ENCODE measurements at regions not wholly inside any gene's neighbourhood (a gene's known extent, or its start where the extent isn't known, plus 50 kb on each side); places are given as distances from the start of the nearest gene placed in this dataset.

DNA sequence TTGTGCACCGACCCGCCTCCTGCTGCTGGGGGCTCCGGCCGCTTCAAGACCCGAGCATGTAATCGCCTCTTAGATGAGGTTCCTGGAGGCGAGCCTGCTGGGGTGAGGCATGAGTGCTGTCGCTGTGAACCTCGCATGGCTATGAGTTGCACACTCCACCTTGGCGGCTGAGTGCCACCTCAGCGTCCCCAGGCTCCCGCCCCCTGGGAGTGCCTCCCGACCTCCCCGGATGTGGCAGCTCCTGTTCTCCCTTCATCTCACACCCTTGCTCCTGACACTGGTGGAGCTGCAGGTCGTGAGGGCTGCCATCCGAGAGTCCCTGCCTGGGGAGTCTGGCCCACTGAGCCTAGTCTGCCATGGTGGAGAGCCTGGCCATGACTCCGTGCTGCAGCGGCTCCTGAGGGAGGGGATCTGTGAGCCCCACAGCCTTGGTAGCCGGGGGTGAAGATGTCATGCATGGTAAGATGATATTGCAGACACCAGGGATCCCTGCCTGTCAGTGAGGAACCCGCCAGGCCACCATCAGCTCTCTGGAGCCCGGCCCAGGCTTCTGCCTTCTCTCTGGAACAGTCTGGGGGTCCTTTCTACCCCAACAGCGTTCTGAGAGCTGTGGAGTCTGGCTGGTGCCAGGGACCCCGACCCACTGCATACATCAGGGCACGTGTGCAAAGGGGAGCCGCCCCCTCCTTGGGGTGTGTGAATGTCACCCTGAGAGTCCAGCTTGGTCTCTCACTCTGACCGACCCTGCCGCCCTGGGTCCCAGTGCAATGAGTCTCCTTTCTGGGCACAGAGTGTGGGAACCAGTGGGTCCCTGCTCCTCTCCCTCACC, 61.6 kb upstream of the HS6ST1 start:
- no peak for DNase-seq

DNA sequence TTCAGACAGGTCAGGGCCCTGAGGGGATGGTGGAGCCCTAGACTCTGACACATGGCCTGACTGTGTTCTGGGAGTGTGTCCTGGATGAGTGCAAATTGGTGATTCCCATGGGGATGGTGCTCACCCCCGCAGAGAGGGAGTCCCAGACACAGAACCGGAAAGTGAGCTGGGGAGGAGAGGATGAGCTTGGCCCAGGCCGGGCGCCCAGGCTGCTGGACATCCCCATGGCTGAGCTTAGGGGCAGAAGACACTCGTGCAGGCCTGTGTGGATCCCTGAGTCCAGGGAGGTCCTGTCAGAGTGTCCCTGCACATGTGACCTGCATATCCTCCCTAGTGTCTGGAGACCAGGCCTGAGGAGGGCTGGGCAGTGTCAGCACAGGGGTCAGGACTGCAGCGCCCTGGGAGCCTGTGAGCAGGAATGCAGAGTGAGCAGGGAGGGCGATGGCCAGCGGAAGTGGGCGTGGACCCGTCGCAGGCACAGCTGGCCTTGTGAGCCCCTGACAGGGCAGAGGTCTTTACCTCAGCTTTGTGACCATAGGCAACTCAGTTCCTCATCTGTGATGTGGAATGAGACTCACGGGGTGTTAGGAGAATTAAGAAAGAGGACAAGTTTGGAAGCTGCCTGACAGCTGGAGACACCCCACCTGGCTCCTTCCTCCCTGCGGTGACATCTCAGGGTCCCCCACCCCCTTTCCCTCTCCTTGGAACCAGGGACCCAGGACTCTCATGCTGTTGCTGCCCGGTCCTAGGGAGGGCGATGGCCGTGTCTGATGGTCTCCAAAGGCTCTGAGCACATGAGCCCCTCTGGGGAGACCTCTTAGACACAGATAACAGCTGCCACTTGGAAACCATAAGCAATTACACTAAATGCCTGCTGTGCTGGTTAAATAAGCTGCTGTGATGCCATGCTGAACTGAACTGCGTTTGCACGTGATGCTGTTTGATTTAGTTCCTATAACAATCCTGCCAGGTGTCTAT, 62.6 kb upstream of the HS6ST1 start:
- DNase-seq: peak; percentile 59

DNA sequence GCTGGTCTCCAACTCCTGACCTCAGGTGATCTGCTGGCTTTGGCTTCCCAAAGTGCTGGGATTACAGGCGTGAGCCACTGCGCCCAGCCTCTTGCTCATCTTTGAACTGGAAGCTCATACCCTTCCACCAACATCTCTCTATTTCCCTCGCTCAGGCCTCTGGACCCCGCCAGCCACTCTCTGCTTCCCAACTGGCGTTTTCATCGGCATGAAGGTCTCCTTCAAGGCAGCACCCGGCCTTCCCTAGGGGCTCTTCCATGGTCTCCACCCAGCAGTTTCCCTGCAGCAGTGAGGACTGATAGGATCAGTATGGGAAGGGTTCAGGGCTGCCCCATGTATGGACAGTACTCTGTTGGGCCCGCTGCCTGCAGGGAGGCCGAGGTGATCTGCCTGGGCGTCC, 65.8 kb upstream of the HS6ST1 start:
- DNase-seq: no peak

DNA sequence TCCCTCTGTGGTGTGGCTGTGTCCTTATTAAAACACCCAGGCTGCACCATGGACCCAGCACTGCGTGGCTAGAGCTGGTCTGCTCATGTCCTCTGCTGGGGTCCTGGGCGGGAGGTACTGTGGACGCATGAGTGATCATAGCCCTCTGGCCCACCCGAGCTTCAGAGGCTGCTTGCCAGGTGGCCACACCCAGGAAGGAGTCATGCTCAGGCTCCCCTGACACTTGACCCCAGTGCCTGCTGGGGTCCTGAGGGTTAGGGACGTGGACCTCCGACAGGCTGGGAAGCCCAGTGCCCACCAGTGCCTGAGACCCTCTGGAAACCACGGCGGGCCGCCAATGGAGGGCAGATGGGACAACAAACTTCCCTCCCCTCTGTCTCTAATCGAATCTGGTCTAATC, 66.3 kb upstream of the HS6ST1 start:
- no peak for DNase-seq

DNA sequence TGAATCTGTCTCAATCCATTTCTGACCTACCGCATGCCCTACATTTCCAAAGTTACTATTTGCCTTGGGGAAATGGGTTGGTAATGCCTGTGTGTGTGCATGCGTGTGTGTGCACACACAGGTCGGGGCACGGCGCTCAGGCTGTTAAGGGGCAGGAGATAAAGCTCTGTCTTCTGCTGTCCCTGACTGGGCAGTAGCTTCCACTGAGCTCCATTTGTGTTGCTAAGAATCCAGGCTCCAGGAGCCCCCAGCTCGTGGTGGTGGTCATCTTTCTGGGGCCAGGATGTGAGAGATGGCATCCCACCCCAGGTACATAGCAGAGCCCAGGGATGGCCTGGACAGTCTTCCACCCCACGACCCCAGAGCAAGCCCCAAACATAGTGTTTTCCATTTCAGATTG, 66.7 kb upstream of the HS6ST1 start:
- no peak for DNase-seq

DNA sequence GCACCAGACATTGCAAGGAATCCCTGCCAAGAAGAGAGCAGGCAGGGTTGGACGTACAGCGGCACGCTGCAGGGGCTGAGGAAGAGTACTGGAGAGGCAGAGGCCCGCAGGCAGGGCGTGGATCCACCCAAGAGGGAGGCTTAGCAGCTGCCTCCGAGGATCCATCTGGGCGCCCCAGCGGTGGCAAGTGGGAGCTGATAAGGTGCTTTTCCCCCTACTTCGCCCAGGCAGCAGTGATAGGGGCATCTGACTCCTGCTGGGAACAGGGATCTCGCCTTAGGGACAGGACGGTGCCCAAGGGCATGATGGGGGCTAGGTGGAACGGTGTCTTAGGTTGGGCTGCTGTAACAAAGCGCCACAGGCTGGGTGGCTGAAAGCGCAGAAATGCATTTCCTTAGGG, 67.4 kb upstream of the HS6ST1 start:
- DNase-seq: no peak

DNA sequence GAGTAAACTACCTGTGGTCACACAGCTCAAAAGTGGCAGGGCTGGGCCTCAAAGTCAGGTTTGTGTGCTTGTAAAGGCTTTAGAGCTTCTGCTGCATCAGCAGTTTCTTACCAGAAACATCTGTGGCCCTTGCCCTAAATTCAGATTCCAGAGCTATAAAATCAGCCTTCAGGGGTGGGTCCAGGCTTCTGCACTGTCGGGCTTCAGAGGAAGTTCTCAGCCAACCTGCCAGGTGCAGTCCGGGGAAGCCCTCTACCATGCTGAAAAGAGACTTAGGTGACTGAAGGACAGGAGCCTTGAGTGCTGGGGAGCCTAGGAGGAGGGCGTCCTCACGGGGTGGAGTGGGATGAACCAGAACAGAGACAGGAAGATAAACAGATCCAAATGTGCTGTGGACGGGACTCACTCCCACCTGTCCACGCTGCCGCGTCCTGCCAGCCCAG, 69.9 kb upstream of the HS6ST1 start:
- no peak for DNase-seq

DNA sequence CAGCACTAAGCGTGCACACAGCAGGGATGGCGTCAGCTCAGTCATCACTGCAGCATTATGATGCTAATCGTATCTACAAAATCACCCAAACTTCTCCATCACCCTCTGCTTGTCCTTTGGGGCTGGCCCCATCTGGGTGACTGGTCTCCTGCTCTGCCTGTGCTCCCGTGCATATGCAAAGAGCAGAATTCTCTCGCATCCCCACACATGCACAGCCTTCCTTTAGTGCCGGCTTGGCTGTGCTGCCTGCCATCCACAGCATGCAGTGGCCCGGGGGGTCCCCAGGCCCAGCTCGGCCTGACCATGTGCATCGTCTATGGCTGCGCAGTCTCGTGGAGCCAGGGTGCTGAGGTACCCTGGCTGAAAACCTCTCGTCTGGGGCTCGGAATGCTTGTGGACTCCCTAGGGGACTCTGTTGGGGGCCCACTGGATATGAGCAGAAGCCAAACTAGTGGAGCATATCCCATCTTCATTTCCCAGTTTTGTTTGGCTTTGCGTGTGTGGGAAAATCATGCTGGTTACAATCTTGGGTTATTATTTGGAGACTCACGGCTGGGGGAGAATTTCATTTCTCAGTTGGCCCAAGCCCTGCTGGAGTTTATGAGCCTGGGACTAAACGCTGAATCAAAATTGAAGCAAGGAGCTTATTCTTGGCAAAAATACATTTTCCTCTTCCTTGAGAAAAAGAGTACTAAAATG, 70.9 kb upstream of the HS6ST1 start:
- no peak for DNase-seq

DNA sequence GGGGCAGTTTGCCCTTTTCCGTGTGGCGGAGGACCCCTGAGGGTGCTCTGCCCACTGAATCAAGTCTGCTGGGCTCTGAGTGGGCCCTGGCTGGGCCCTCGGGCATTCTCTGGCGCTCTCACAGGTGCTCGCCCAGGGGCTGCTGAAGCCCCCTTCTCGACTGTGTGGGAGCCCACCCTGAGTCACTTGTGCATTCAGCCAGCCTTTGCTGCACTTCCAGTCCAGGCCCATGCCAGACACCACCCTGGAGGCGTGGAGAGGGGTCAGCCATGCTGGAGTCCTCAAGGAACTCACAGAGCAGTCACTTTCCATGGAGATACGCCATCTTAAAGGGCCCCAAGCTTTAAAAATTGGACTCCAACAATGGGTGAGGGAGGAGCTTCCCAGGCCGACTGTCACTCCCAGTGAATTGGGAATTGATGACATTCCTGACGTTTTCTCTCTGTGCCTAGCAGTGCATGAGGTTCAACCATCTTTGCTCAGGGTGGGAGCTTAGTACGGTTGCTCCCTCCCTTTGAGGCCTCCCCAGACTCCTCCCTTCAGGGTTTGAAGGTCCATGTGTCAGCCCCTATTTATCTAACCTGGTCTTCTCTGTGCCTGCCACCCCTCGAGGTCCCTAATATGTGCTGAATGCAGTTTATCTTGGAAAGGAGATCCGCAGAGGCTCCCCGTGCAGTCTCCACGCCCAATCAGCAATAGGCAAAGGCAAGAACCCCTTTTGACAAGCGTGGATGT, 71.8 kb upstream of the HS6ST1 start:
- no peak for DNase-seq

DNA sequence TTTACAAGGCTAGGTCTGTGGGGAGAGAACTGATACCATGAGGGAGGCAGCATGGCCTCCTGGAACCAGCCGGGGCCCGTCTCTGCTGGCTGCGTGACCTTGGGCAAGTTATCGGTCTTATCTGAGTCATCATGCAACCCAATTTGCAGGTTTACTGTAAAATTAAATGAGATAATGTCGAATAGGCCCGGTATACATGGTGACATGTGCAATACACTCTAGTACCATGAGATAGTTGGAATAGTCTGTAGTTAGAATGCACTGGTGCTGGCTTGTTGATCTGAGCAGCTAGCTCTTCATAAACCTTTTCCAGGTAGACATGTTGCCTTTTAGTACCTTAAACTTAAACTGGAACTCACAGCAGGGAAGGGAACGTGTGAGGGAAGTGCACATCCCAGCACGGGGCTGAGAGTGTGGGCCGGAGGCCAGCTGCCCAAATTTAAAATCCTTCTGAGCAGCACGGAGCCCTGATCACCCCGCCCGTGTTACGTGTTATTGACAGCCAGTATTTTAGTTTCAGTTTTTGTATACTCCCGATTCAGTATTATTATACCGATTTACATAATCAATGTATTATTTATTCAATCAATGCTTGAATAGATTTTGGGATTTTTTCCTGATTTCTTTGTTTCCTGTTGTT, 72.4 kb upstream of the HS6ST1 start:
- DNase-seq: no peak

DNA sequence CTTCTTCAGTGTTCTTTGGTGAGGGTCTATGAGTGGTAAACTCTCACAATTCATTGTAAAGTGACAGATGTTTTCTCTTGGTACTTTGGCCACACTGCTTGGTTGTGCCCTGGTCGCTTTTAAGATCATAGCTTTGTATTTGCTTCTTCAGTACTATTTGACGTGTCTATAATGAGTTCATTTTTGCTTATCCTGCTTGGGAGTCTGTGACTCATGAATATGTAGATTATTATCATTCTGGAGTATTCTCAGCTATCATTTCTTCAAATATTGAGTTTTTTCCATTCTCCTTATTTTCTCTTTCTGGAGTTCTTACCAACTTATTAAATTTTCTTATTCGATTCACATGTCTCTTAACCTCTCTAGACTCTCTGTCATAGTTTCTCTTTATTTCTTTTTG, 73.0 kb upstream of the HS6ST1 start:
- DNase-seq: no peak

DNA sequence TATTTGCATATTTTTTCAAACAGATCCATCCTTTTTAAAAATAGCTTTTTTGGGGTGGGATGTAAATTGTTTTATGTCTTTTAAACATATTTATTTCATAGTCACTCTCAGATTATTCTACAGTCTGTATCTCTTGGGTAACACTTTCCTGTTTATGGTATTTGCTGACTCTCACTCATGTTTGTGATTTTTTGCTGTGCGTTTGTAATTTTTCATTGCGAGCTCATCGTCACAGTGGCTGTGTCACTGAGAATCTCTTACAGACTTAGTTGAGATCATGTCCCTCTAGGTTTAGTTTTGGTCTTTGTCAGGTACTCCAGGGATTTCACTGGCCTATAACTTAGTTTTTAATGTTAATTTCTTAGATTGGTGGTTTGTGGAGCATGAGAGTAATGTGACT, 73.5 kb upstream of the HS6ST1 start:
- DNase-seq: no peak

DNA sequence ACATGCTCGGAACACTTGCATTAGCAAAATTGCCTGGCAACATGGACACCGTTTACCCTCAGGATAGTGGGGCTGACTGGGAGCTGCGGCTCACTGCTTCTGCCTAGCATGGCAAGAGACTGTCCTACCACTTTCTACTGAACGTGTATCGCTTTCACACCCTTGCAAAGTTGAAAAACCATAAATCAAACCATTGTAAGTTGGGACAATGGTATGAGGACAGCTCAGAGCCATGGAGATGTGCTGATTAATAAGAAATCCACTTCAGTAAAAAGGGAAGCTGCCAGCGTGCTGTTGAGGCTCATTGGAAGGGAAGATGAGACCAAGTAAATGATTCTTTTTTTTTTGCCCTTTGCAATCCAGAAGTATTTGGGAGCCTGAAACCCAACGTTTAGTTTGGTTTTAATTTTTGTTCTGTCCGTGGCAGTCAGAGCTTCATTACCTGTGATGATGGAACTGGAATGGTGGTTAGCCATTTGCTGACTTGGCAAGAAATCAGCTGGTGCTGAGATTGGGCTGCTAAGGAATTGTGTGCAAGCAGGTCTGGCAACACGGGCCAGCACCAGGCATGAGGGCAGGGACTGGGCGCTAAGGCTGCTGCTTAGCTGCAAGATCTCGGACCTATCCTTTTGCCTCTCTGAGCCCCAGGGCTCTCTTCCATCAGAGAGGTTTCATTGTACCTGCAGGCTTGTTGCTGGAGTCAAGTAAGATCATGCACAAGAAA, 75.5 kb upstream of the HS6ST1 start:
- no peak for DNase-seq

DNA sequence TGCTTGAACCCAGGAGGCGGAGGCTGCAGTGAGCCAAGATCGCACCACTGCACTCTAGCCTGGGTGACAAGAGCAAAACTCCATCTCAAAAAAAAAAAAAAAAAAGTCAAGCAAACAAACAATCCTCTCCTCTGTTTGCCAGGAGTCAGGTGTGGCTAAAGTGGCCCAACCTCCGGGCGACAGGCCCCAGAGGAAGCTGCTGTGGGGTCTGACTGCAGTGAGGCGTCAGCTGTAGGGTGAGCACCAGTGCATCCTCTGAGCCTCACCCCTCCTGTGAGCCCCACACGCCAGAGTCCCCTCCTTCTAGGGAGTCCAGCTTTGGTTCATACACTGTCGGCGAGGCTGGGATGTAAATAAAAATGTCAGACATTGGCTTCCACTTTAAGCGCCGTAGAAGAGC, 76.5 kb upstream of the HS6ST1 start:
- DNase-seq: no peak

DNA sequence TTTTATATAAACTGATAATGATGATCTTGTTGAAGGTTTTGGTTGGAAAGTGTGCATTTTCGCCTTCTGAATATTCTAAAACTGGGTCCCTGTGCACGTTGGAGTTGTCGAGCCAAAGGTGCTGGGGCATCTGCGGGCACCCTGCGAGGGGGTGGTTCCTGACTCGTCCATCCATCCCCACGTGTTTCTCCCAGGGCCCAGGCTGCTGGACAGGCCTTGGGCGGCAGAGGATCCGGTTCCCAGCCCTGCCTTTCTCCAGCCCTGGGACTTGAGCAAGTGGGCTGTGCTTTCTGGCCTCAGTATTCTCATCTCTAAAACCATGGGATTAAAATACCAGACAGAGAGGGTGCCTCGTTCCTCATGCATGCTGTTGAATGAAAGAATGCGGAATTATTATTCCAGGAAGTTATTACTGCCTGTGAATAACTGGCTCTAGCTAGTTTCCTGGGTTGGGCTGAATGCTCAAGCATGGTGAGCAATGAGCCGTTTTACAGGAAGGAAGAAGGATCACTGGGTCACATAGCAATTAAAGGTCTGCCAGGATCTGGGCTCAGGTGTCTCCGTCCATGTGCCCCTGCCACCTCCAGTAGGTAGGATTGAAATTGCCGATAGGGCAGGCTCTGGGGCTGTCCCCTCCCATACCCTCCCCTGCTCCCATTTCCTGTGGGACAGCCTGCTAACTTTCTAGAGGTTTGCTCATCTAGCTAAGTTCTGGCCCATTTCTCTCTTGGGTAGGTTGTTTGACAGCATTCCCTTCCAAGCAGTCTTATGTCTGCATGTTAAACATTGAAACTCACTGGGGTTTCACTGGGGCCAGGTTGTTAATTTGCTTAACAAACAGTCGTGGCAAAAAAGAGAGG, 77.2 kb upstream of the HS6ST1 start:
- no peak for DNase-seq

DNA sequence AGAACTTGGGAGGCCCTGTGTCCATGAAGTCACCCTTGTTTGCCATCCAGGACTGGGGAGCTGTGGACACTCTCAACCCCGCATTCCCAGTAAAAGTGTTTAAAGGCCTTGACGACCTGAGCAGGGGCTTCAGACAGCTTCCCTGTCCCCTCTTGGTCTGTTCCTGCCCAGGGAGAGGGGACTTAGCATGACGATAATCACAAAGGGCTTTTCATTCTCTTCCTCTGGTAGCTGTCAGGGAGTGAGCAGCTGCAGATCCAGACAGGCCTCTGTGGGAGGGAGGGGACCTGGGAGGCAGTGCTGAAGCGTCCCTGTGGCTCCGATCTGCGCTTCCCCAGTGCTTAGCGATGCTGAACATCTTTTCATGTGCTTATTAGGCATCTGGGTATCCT, 77.8 kb upstream of the HS6ST1 start:
- peak; percentile 78 for DNase-seq

DNA sequence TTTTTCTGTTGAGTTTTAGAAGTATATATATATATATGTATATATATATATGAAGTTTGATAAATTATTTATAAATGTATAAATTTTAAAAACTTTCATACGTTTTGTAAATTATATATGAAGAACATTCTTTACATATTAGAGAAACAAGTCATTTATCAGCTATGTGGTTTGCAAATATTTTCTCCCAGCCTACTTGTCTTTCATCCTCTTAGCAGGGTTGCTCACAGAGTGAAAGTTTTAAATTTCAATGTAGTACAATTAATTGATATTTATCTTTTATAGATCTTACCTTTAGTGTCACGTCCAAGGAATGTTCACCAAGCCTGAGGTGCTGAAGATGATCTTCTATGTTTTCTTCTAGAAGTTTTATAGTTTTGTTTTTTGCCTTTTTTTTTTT, 78.3 kb upstream of the HS6ST1 start:
- DNase-seq: no peak

DNA sequence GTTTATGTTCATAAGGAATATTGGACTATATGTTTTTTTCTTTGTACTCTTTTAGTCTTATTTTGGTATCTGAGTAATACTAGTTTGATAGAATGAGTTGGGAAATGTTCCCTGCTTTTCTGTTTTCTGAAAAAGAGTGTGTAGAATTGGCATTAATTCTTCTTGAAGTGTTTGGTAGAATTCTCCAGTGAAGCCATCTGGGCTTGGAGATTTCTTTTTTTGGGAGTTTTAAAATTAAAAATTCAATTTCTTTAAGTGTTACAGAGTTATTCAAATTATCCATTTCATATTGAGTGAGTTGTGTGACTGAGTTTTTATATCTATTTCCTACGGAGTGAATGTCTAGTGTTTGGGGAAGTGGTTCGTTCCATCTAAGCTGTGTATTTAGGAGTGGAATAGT, 80.6 kb upstream of the HS6ST1 start:
- no peak for DNase-seq

DNA sequence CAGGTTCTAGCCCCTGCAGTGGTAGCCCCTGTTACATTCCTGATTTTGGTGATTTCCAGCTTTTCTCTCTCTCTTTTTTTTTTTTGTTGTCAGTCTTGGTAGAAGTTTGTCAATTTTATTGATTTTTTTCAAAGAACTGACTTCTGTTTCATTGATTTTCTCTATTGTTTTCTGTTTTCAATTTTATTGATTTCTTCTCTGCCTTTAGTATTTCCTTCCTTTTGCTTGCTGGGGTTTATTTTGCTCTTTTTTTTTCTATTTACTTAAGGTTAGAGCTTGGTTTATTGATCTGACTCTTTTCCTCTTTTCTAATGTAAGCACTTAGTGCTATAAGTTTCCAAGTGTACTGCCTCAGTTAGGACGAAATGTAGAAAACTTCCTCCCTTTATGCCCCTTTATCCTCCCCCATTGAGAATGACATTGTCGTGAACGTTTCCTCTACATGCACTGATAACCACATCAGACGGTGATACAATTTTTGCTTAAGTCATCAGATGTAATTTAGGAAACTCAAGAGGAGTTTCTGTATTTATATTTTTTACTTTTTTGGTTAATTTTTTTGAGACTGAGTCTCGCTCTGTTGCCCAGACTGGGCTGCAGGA, 81.1 kb upstream of the HS6ST1 start:
- no peak for DNase-seq

All from tongue (tissue), 1 donor.